ENCODE measurements at regions not wholly inside any gene's neighbourhood (a gene's known extent, or its start where the extent isn't known, plus 50 kb on each side); places are given as distances from the start of the nearest gene placed in this dataset.
"Not testable (repeated sequence)": the region's sequence is repeated elsewhere in the genome, so short reads cannot be mapped to it uniquely, and the experiment has no call there.

DNA sequence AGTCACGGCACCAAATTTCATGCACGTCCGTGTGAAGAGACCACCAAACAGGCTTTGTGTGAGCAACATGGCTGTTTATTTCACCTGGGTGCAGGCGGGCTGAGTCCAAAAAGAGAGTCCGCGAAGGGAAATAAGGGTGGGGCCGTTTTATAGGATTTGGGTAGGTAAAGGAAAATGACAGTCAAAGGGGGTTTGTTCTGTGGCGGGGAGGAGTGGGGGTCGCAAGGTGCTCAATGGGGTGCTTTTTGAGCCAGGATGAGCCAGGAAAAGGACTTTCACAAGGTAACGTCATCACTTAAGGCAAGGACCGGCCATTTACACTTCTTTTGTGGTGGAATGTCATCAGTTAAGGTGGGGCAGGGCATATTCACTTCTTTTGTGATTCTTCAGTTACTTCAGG lies 702.7 kb upstream of the NEGR1 start:
- TF ChIP-seq, protein P1, sequence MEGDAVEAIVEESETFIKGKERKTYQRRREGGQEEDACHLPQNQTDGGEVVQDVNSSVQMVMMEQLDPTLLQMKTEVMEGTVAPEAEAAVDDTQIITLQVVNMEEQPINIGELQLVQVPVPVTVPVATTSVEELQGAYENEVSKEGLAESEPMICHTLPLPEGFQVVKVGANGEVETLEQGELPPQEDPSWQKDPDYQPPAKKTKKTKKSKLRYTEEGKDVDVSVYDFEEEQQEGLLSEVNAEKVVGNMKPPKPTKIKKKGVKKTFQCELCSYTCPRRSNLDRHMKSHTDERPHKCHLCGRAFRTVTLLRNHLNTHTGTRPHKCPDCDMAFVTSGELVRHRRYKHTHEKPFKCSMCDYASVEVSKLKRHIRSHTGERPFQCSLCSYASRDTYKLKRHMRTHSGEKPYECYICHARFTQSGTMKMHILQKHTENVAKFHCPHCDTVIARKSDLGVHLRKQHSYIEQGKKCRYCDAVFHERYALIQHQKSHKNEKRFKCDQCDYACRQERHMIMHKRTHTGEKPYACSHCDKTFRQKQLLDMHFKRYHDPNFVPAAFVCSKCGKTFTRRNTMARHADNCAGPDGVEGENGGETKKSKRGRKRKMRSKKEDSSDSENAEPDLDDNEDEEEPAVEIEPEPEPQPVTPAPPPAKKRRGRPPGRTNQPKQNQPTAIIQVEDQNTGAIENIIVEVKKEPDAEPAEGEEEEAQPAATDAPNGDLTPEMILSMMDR (IDR thresholded peaks at IDR 0.05) = not testable (repeated sequence)
- TF ChIP-seq POLR2A (IDR thresholded peaks at IDR 0.05) = not testable (repeated sequence)

Data from body of pancreas (tissue), 4 donors.